ENCODE measurements at regions not wholly inside any gene's neighbourhood (a gene's known extent, or its start where the extent isn't known, plus 50 kb on each side); places are given as distances from the start of the nearest gene placed in this dataset.

- TF ChIP-seq EZH2 (IDR thresholded peaks at IDR 0.05; ENCODE audit: low read depth, low read length, severe bottlenecking), result no peak
- TF ChIP-seq SP1 (IDR thresholded peaks at IDR 0.05; ENCODE audit: low read depth, low read length), result no peak
- no peak for TF ChIP-seq CTCF (IDR thresholded peaks at IDR 0.05; ENCODE audit: control extremely low read depth in 1 of 3, insufficient read depth in 1 of 3, low read depth in 1 of 3, low read length in 3 of 3)
- TF ChIP-seq POLR2AphosphoS5 (IDR thresholded peaks at IDR 0.05; ENCODE audit: low read depth, low read length), result no peak
- TF ChIP-seq BCL11A (IDR thresholded peaks at IDR 0.05; ENCODE audit: low read depth in 2 of 2, low read length in 2 of 2), result no peak
Observed at GRCh38 chr3:76656531-76657070, 383.3 kb upstream of the ROBO2 start.

Data from H1 (cell line).